Activated CD8-positive, alpha-beta memory T cell treated with anti-CD3 and anti-CD28 coated beads for 48 hours (primary cell): ENCODE measurements at regions not wholly inside any gene's neighbourhood (a gene's known extent, or its start where the extent isn't known, plus 50 kb on each side); places are given as distances from the start of the nearest gene placed in this dataset.
"Not testable (repeated sequence)": the region's sequence is repeated elsewhere in the genome, so short reads cannot be mapped to it uniquely, and the experiment has no call there.

ENCODE experiments used
- DNase-seq, 3 experiments: peaks; one replicate each; pipeline ENCODE4 v3.0.0-alpha.2; 2020; ENCODE audit warnings: low read depth in 2 of 3, low spot score in 2 of 3

- no peak for DNase-seq
These were observed 95.1 kb upstream of the CCNG1 start for GRCh38 chr5:163342306-163342705.

DNA sequence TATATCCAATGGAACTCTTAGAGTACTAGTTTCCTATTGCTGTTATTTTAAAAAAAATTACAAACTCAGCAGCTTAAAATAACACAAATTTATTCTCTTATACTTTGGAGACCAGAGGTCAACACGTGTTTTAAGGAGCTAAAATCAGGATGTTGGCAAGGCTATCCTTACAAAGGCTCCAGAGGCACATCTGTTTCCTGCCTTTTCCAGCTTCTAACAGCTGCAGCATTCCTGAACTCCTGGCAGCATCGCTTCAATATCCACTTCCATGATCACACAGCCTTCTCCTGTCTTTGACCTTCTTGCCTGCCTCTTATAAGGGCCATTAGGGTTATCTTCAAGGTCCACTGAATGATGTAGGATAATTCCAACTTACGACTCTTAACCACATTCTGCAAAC, 92.2 kb upstream of the CCNG1 start:
- no peak for DNase-seq

DNA sequence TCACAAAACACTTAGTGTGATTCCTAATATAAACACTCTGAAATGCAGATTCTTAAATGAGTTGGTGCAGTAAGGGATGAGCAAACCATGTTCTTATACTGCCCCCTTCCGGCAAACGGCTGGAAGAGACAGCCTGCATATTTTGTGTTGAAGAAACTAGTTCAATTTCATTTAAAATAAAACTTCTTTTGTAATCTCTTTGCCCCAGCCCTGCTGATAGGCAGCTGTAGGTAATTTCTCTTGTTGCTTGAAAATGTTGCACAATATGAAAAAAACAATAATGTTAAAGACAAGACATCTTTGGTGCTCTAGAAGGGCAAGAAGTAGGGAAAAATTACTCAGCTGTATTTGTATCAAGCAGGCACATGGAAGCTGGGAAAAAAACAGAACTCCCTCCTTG, 89.7 kb upstream of the CCNG1 start:
- DNase-seq = peak in 1 of 3 experiments; percentile 35

DNA sequence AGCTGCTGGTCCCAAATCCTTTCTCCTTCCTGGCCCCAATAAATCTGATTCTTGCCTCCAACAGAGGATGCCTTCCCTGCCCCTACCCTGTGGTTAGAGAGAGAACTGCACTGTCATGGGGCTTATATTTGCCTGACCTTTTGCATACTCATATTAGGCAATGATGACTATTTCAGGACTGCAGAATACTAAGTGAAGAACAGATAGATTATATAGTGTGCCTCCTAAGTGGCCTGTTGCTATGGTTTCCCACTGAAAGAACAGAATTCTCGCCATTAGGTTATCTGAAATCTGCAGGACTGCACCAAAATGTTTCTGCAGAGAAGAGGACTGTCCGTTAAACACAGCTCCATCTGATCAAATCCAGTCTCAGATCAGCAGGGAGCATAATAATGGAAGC, 87.3 kb upstream of the CCNG1 start:
- no peak for DNase-seq

GRCh38 chr5:163352531-163352930, 84.9 kb upstream of the CCNG1 start:
- no peak for DNase-seq

GRCh38 chr5:163355811-163356210, 81.6 kb upstream of the CCNG1 start:
- DNase-seq = not testable (repeated sequence)

DNA sequence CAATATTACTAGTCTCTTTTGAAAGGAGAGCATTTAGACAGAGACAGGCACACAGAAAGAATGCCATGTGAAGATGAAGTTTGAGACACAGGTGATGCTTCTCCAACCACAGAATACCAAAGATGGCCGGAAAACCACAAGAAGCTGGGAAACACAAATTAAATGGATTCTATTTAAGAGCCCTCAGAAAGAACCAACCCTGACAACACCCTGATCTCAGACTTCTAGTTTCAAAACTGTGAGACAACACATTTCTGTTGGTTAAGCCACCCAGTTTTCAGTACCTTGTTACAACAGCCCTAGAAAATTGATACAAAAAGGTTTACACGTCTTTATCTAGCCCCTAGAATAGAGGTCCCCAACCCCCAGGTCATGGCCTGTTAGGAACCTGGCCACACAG, 79.8 kb upstream of the CCNG1 start:
- no peak for DNase-seq

GRCh38 chr5:163360656-163361055, 76.7 kb upstream of the CCNG1 start:
- no peak for DNase-seq

- DNase-seq = no peak
These were observed 75.9 kb upstream of the CCNG1 start for GRCh38 chr5:163361450-163361849.

- no peak for DNase-seq
These were observed 74.5 kb upstream of the CCNG1 start for GRCh38 chr5:163362840-163363371.

GRCh38 chr5:163363389-163363788, 74.0 kb upstream of the CCNG1 start:
- DNase-seq = no peak

DNA sequence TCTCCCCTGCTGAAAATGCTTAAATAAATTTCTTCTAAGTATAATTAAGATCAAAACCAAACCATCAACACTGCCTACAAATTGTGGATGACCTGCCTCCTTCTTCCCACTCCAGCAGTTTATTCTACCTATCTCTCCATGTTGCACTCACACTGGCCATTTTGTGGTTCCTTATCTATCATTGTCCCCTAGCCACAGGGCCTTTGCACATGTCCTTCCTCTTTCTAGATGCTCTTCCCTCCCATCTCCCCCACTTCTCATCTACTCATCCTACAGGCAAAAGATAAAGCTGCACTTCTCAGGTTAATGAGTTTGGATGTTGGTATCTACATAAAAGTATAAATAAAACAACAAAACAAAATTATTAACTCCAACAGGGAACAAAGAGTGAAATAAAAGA, 70.6 kb upstream of the CCNG1 start:
- no peak for DNase-seq

GRCh38 chr5:163369776-163370385, 67.5 kb upstream of the CCNG1 start:
- DNase-seq = no peak

DNA sequence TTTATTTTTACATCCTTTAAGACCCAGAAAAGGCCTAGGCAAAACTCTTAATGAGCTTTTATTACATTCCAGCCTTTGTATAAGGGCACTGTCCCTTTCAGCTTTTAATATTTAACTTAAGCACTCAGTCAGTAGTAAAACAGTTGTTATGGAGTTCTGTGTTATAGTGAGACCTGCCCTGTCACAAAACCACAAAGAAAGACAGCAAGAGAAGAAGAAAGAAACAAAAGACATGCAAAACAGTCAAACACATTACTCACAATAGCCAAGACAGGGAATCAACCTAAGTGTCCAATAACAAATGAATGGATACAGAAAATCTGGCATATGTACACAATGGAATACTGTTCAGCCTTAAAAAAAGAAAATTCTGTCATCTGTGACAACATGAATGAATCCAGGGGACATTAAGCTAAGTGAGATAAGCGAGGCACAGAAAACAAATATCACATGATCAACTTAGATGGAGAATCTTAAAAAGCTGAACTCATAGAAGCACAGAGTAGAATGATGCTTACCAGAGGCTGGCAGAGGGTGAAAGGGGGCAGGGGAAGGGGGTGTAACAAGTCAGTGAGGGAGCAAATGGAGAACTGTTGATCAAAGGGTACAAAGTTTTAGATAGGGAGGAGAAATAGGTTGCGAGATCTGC, 63.8 kb upstream of the CCNG1 start:
- no peak for DNase-seq

DNA sequence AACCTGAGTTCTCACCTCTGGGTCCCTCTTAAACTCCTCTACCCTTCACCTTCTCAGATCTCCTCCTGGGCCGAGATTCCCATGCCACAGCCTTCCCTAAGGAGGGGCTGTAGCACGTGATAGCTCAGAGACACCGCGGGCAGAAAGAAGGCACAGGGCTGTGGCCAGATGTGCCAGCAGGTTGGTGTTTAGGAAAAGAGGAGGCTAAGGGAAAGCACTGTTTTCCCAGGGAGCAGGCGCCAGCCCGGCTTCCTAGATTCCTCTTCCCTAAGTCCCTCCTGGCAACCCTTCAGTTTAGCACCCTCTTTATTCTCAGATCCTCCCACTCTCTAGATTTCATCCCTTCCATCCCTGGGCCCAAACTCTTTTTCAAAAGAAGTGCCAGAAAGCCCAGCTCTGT, 59.4 kb upstream of the CCNG1 start:
- no peak for DNase-seq

DNA sequence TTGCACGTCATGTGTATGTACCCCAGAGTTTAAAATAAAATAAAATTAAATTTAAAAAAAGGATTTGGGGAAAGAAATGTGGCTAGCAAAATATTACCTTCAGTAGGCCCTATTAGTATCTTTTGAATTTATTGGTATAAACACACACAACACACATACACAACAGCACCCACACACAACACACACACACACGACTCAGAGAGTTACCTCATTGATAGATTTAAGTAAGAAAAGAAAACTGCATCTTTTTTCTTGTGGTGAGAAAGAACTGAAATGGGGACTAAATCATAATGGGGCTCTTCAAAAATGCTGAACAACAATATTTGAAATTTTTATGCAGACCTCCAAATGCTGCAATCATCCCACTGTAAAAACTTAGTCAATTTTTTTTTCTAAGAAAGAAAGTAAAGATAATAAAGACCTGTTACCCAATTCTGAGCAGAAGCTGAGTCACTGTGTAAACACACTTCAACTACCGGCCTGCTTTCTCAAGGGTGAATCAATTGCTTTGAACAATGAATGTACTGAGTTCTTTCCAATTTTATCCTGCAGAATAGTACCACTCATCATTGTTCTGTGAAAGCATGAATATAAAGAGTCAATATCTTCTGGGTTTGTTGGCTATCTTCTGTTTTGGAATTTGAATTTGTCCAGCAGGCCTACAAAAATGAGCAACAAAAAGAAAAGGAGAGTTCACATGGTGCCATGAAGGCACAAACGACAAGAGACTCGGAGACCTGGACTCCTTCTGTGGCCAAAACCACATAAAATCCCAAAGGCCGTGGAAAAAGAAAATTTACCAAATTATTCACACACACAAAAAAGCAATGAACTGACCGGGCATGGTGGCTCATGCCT, 57.9 kb upstream of the CCNG1 start:
- DNase-seq = no peak

DNA sequence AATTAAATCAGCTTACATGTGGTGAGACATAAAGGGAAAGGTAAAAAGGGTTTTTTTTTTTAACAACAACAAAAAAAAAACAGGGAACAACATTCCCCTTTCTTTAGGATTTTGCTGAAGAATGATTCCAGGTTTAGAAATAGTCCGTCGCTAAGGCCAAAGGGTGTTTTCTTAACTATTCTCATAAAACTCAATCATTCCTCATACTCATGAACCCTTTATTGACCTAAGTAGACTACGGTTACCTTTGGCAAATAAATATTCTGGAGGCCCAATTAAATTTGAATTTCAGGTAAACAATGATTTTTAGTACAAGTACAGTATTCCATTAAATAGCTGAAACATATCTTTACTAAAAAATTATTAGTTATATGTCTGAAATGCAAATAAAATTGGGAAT, 55.6 kb upstream of the CCNG1 start:
- DNase-seq = no peak

GRCh38 chr5:163383754-163384153, 53.6 kb upstream of the CCNG1 start:
- no peak for DNase-seq

- no peak for DNase-seq
These were observed 52.7 kb upstream of the CCNG1 start for GRCh38 chr5:163384669-163385068.

GRCh38 chr5:163385271-163385670, 52.1 kb upstream of the CCNG1 start:
- DNase-seq = no peak

DNA sequence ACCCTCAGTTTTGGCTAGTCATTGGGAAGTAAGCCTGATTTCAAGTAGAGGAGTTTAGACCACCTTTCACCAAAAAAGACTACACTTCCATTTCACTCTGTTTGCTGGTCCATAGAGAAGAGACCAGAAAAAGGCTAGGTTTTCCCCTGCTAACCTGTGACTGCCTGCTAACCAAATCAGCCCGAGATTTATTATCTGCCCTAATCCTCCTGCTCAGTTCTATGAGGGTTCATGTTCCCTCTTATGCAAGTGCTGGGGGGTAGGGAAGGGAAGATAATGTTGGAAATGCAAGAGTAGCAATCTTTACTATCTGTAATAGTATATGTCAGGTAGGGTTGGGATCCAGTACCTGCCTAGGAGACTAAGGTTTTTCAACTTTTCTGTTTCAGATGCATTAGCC, 51.6 kb upstream of the CCNG1 start:
- no peak for DNase-seq

DNA sequence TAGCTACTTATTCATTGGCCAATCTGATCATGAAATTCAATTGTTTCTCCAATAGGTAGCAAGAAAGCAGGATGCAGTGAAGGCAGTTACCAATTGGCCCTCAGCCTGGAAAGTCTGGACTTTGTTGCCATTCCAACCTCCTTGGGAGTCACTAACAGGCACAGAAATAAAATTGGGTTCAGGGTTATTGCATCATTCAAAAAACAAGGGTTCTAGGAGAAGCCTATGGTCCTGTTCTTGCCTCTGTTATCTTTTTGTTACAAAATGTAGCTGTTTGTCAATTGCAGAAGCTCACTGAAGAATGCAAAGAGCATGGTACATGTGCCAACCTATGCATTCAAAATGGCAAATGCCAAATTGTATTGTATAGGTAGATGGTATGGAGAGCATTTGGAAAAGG, 51.0 kb upstream of the CCNG1 start:
- DNase-seq = no peak
